ENCODE measurements at regions not wholly inside any gene's neighbourhood (a gene's known extent, or its start where the extent isn't known, plus 50 kb on each side); places are given as distances from the start of the nearest gene placed in this dataset.
"Not testable (repeated sequence)": the region's sequence is repeated elsewhere in the genome, so short reads cannot be mapped to it uniquely, and the experiment has no call there.

DNA sequence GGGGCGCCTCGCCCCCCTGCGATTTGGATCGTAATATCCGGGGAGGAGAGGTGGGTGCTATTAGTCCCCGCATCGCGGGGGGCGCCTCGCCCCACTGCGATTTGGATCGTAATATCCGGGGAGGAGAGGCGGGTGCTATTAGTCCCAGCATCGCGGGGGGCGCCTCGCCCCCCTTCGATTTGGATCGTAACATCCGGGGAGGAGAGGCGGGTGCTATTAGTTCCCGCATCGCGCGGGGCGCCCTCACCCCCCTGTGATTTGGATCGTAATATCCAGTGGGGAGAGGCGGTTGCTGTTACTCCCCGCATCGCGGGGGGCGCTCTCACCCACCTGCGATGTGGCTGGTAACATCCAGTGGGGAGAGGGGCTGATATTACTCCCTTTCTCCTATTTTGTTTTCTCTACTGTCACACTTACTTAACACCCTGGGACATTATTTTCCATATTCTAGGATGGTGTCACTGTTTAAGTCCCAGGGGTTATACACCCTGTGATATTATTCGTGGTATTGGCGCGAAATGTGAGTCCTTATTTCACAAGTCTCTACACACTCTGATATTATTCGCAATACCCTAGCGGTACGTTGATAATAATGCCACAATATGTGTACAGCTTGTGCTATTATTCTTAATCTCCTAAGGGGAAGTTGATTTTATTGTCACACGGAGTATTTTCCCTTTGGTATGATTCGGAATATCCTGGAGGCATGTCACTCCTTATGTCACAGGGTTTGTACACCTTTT, 57.8 kb upstream of the ALDH3B2 start:
- intact Hi-C loops (cut with DNase I), result no loop called here
- DNase-seq (no peak), ATAC-seq (no peak)

DNA sequence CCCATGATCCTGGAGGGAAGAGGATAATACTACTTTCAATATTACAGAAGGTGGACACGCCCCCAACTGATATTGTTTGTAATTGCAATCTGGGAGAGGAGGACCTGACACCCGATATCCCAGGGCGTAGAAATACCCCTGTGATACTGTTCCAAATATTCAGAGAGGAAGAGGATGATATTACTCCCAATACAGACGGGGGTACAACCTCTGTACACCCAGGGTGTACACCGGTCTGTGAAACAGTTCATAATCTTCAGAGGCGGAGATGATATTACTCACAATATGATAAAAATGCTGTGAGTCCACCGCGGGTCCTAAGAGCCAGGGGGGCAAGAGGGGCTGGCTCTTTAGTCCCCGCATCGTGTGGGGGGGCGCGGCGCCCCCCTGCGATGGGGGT, 57.2 kb upstream of the ALDH3B2 start:
- no peak for ATAC-seq
- intact Hi-C loops (cut with DNase I), result no loop called here
- DNase-seq, result no peak

DNA sequence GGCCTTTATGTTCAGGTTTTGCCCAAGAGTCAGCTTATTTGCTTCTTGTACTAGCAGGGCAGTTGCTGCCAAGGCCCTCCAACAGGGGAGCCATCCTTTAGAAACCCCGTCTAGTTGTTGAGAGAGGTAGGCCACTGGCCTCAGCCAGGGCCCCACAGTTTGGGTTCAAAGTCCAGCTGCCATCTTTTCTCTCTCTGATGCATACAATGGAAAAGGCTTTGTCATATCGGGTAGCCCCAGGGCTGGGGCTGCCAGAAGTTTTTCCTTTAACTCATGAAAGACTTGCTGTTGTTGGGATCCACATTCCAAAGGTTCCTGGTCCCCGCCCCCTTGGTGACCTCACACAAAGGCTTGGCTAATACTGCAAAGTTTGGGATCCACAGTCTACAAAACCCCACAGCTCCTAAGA, 53.7 kb upstream of the ALDH3B2 start:
- intact Hi-C loops (cut with DNase I); ATAC-seq; DNase-seq: not testable (repeated sequence)

DNA sequence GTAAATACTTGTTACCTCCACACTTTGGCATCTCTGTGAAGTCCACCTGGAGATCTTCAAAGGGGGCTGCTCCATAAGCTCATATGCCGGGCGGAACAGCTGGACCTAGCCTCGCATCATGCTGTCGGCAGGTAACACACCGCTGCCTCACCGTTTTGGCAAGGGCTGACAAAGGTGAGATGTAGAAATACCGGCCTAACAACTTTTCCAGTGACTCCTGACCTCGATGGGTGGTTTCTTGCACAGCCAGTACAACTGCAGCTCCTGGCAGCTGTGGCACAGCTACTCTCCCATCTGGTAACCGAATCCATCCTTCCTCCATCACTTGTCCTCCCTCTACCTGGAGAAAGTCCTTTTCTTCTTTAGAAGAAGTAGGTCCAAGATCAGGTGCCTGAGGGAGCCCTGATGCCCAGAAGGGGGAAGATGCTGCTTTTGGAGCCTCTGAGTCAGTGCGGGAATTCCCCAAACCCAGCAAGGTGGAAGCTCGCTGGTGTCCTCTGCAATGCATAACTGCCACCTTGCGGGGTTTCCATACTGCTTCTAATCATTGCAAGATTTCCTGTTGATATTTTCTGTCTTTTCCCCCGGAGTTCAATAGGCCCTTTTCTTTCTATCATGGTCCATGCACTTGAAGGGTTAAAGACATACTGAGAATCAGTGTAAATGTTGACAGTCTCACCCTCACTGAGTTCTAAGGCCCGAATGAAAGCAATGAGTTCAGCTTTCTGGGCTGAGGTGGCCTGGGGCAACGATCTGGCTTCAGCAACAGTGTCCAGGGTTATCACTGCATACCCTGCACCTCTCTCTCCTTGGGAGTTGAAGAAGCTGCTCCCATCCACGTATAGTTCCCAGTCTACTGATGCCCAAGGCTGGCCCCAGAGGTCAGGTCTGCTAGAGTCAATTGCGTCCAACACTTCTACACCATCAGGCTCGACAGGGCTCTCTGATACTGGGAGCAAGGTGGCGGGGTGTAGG, 52.9 kb upstream of the ALDH3B2 start:
- intact Hi-C loops (cut with DNase I); DNase-seq; ATAC-seq: not testable (repeated sequence)

Measured in left cardiac atrium (tissue), 4 donors.